ENCODE measurements at regions not wholly inside any gene's neighbourhood (a gene's known extent, or its start where the extent isn't known, plus 50 kb on each side); places are given as distances from the start of the nearest gene placed in this dataset.
"Not testable (repeated sequence)": the region's sequence is repeated elsewhere in the genome, so short reads cannot be mapped to it uniquely, and the experiment has no call there.

DNA sequence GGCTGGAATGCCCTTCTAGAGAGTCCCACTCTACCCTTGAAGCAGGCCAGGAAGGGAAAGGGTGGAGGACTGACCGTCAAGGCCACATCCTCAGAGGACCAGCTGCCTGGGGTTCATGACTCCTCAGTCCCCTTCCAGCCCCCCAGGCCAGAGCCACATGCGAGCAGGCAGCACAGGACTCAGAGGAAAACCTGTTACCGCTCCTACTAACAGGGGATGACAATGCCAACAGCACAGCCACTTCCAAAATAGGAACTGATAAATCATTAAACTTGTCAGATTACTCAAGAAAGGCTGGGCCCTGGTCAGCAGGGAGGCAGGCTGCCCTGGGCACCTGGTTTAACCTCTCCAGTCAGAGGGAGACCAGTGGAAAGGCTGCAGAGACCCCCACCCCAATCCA lies 206.2 kb upstream of the SDK2 start:
- H3K4me1 Mint-ChIP-seq = peaks cover 3% of the 10 kb centered on the region
- ChIA-PET CTCF (no interaction called here), POLR2A (no interaction called here)
- H3K27me3 Mint-ChIP-seq = no peaks in the 10 kb centered on the region
- H3K4me3 Mint-ChIP-seq = no peak overlapping the region
- peaks cover 3% of the 10 kb centered on the region for H3K9me3 Mint-ChIP-seq
- no peak overlapping the region for H3K27ac Mint-ChIP-seq
- no peaks in the 10 kb centered on the region for H3K36me3 Mint-ChIP-seq (ENCODE audit: low read depth)
- DNase-seq = no peak

DNA sequence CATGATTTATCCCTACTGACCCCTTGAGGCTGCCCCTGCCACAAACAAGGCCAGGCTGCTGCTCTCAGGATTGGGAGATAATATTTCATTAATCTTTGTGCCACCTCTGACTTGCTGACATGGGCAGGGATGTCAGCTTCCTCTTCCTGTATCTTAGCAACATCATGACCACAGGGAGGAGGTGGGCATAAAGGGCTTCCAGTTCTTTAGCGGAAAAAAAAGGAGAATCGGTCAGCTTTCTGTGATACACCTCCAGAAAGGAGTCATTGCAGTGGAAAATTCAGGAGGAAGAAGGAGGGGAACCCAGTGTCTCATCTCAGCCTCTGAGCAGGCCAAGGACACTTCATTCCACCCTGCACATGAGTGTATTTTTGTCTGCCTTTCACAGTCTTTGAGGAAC lies 206.8 kb upstream of the SDK2 start:
- POLR2A ChIA-PET = no interaction called here
- no peak for DNase-seq
- H3K27me3 Mint-ChIP-seq = no peaks in the 10 kb centered on the region
- no peak overlapping the region for H3K4me3 Mint-ChIP-seq
- H3K36me3 Mint-ChIP-seq (ENCODE audit: low read depth) = no peaks in the 10 kb centered on the region
- peaks cover 3% of the 10 kb centered on the region for H3K9me3 Mint-ChIP-seq
- H3K27ac Mint-ChIP-seq = no peak overlapping the region
- H3K4me1 Mint-ChIP-seq = peaks cover 3% of the 10 kb centered on the region
- CTCF ChIA-PET = no interaction called here

DNA sequence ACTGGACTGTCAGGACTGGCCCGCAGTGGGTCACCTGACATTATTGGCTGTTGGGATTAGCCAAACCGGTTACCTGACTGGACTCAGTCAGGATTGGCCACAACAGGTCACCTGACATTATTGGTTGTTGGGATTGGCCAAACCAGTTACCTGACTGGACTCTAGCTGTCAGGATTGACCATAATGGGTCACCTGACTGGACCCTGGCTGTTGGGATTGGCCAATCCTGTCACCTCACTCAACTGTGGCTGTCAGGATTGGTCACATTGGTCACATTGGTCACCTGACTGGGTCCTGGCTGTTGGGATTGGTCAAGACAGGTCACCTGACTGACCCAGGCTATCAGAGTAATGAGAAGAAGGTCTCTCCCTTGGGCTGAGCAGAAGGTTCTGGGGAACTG lies 207.7 kb upstream of the SDK2 start:
- H3K9me3 Mint-ChIP-seq = peaks cover 3% of the 10 kb centered on the region
- peaks cover 3% of the 10 kb centered on the region for H3K4me1 Mint-ChIP-seq
- H3K27me3 Mint-ChIP-seq = no peaks in the 10 kb centered on the region
- no peak overlapping the region for H3K27ac Mint-ChIP-seq
- ChIA-PET CTCF (no interaction called here), POLR2A (no interaction called here)
- H3K4me3 Mint-ChIP-seq = no peak overlapping the region
- DNase-seq = no peak
- H3K36me3 Mint-ChIP-seq (ENCODE audit: low read depth) = no peaks in the 10 kb centered on the region

DNA sequence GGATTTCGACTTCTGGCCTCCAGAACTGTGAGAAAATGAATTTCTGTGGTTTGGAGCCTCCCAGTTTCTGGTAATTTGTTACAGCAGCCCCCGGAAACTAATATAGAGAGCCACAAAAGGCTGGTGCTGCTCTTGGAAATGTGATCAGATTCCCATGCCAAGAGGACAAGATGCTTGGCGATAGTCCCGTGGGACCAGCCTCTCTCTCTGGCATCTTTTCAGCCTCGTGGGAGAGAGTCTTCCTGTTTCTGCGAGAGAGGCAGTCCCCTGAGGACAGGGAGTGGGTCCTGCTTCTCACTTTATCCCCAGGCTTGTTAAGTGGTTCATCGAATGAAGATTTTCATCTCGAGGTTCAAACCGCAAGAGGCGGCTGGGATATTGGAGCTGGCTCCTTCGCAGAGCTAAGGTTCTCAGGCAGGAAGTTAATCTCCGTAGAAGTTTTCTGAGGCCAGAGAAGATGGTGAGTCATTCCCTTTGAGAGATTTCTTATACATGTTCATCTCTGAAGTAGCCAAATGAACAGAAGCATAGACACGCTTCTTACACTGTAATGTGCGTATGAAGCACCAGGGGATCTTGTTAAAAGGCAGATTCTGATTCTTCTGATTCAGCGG lies 211.6 kb upstream of the SDK2 start:
- H3K27me3 Mint-ChIP-seq = no peaks in the 10 kb centered on the region
- H3K36me3 Mint-ChIP-seq (ENCODE audit: low read depth) = no peaks in the 10 kb centered on the region
- no peak overlapping the region for H3K27ac Mint-ChIP-seq
- H3K9me3 Mint-ChIP-seq = peaks cover 3% of the 10 kb centered on the region
- CTCF ChIA-PET = no interaction called here
- H3K4me3 Mint-ChIP-seq = no peak overlapping the region
- peaks cover 2% of the 10 kb centered on the region for H3K4me1 Mint-ChIP-seq
- DNase-seq = no peak
- POLR2A ChIA-PET = no interaction called here

DNA sequence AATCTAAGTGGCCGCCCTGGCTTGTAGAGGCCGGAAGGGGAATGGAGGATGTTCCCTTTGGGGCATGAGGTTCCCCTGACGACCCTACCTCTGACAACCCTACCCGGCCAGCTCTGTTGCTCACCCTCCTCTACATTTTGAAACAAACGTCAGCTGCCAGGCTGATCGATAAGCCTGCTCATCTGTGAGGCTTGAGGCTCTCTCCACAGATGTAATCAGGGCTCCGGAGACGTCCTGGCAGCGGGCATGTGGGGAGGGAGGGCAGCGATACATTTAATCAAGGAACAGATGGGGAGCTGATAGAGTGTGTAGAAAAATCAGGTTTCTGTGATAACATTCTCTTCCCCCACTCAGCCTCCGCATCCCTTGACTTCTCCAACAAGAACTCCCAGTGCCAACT lies 212.3 kb upstream of the SDK2 start:
- CTCF ChIA-PET = no interaction called here
- Mint-ChIP-seq H3K9me3 (peaks cover 3% of the 10 kb centered on the region), H3K27ac (no peak overlapping the region), H3K4me3 (no peak overlapping the region), H3K27me3 (no peaks in the 10 kb centered on the region), H3K36me3 (ENCODE audit: low read depth) (no peaks in the 10 kb centered on the region), H3K4me1 (no peaks in the 10 kb centered on the region)
- POLR2A ChIA-PET = no interaction called here
- DNase-seq = no peak

DNA sequence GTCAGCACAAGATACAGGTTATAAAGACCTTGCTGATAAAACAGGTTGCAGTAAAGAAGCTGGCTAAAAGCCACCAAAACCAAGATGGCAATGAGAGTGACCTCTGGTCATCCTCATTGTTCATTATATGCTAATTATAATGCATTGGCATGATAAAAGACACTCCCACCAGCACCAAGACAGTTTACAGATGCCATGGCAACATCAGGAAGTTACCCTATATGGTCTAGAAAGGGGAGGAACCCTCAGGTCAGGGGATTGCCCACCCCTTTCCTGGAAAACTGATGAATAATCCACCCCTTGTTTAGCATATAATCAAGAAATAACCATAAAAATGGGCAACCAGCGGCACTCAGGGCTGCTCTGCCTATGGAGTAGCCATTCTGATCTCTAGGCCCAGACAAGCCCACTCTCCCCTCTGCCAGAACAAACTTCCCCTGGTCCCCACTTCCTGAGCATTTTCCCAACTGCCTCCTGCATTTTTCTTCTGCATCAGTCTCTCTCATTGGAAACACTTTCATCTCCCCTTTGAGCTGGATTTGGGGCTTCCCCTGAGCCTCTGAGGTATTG lies 215.3 kb upstream of the SDK2 start:
- DNase-seq; H3K27ac Mint-ChIP-seq; H3K36me3 Mint-ChIP-seq (ENCODE audit: low read depth); POLR2A ChIA-PET; H3K27me3 Mint-ChIP-seq; H3K4me1 Mint-ChIP-seq; H3K4me3 Mint-ChIP-seq; H3K9me3 Mint-ChIP-seq; CTCF ChIA-PET: not testable (repeated sequence)

DNA sequence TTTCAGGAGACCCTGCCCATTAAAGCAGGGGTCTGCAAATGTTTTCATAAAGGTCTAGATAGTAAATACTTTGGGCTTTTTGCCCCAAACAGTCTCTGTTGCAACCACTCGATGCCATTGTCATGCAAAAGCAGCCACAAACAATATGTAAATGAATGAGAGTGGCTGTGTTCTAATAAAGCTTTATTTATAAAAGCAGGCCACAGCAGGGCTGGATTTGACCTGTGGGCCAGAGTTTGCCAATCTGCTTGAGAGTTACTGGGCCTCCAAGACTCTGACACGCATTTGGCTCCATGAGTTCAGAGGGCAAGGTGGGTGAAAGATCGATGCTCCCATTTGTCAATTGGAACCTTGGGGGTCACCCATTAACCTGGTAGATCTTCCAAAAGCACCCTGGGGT lies 217.3 kb upstream of the SDK2 start:
- Mint-ChIP-seq H3K36me3 (ENCODE audit: low read depth) (no peaks in the 10 kb centered on the region), H3K4me3 (no peak overlapping the region), H3K4me1 (no peaks in the 10 kb centered on the region), H3K9me3 (no peaks in the 10 kb centered on the region), H3K27me3 (no peaks in the 10 kb centered on the region), H3K27ac (no peak overlapping the region)
- DNase-seq = no peak
- CTCF ChIA-PET = no interaction called here
- POLR2A ChIA-PET = no interaction called here

DNA sequence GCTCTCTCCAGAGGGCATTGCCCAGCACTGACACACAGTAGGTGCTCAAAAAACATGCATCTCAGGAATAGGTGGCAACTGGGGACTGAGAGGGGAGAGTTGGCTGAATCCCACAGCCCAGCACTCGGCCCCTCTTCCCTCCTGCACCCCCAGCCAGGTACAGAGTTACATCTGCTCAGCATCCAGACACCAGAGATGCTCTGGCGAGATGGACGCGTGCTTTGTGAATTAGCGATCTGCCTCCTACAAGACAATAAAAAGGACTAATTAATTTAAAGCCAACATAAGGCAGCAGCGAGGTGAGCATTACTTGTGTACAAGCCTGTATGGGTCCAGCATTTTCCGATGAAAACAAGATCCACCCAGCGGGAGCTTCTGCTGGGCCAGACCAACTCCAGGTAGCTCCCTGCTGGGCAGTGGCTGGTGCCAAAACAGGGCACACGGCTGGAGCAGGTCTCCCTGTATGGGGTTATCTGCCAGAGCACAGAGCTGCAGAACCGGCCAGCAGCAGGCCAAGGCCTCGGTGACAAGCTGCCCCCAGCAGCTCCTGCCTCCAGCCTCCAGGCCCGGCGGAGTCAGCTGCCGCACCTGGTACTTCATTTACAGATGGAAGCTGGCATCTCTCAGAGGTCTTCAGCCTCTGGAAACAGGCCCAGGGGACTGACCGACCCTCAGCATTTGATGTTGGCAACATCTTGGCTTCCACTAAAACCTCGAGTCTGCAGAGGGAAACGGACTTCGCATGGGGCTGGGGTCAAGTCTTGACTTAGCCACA lies 219.7 kb upstream of the SDK2 start:
- Mint-ChIP-seq H3K36me3 (ENCODE audit: low read depth) (no peaks in the 10 kb centered on the region), H3K4me3 (no peak overlapping the region), H3K27ac (no peak overlapping the region), H3K9me3 (no peaks in the 10 kb centered on the region), H3K27me3 (no peaks in the 10 kb centered on the region), H3K4me1 (no peaks in the 10 kb centered on the region)
- ChIA-PET CTCF (no interaction called here), POLR2A (no interaction called here)
- no peak for DNase-seq

DNA sequence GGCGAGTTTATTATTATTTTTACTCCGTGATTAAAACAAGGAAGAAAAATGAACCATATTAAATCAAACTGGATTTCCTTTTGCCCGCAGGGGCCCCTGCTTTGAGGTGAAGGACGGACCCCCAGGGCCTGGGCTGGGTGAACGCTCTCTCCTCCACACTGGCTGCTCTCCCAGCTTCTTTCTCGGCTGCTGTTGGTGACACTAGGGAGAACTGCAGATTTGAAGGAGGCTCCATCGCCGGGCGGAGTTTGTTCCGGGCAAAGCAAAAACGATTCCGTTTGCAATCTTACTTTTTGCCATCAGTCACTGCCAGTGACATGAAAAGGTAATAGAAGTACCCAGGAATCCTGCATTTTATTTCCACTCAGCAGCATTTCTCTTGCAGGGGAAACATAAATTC lies 221.6 kb upstream of the SDK2 start:
- Mint-ChIP-seq H3K27ac (no peak overlapping the region), H3K4me1 (no peaks in the 10 kb centered on the region), H3K27me3 (no peaks in the 10 kb centered on the region), H3K9me3 (no peaks in the 10 kb centered on the region), H3K36me3 (ENCODE audit: low read depth) (no peaks in the 10 kb centered on the region), H3K4me3 (no peak overlapping the region)
- ChIA-PET CTCF (no interaction called here), POLR2A (no interaction called here)
- DNase-seq = no peak

DNA sequence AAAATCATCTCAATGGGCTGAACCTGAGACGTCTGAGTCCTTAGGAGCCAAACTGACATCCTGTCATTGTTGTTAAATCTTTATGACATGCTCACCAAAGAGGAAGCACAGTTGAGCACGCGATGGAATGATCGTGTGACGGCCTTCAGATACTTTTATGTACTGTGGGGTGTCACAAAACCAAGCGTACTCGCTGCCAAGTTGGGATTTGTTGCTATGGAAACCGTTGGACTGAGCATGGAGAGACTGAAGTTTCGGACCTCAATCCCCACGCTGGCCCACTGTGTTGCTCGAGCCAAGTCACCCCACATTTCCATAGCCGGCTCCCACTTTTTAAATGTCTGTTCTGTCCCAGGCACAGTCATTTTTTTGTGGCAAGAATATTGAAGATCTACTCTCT lies 222.8 kb upstream of the SDK2 start:
- H3K9me3 Mint-ChIP-seq = no peaks in the 10 kb centered on the region
- H3K27ac Mint-ChIP-seq = no peak overlapping the region
- H3K27me3 Mint-ChIP-seq = no peaks in the 10 kb centered on the region
- H3K4me1 Mint-ChIP-seq = no peaks in the 10 kb centered on the region
- DNase-seq = no peak
- H3K36me3 Mint-ChIP-seq (ENCODE audit: low read depth) = no peaks in the 10 kb centered on the region
- ChIA-PET POLR2A (no interaction called here), CTCF (no interaction called here)
- no peak overlapping the region for H3K4me3 Mint-ChIP-seq

DNA sequence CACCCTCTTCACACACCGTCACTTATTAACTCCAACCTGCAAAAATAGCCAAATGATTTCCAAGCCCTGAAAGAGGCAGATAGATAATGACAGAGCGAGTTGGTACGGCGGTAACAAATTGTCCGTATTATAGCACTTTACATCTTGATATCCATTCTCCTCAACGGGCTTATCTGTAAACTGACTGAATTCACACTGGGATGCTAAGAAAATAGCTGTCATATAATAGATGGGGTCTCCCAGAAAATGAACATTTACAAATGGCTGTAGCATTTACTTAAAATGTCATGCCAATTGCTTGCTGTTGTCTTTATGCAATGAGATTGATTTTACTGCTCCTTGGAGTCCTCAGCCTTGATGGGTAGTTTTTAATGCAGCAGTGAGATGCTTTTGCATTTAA lies 225.8 kb upstream of the SDK2 start:
- H3K27ac Mint-ChIP-seq = no peak overlapping the region
- no peaks in the 10 kb centered on the region for H3K36me3 Mint-ChIP-seq (ENCODE audit: low read depth)
- no peaks in the 10 kb centered on the region for H3K9me3 Mint-ChIP-seq
- ChIA-PET POLR2A (no interaction called here), CTCF (no interaction called here)
- no peak for DNase-seq
- H3K4me3 Mint-ChIP-seq = no peak overlapping the region
- no peaks in the 10 kb centered on the region for H3K27me3 Mint-ChIP-seq
- H3K4me1 Mint-ChIP-seq = no peaks in the 10 kb centered on the region

DNA sequence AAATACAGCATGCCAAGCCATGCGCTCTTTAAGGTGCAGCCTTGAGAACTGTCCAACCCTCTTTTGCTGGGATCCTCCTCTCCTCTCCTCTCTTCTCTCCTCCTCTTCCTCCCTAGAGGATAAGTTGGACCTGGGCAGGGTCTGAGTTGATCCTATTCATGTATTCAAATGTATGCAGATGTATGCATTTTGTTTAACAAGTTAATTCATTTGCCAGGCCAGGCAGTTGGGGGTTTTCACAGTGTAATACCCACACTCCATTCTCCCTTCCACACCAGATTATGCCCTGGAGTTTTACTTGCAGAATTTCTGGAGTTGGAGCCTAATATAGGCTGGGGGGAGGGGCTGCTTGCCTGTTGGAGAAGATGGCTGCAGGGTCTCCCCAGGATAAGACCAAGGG lies 226.2 kb upstream of the SDK2 start:
- no peaks in the 10 kb centered on the region for H3K4me1 Mint-ChIP-seq
- H3K4me3 Mint-ChIP-seq = no peak overlapping the region
- H3K27me3 Mint-ChIP-seq = no peaks in the 10 kb centered on the region
- DNase-seq = no peak
- H3K27ac Mint-ChIP-seq = no peak overlapping the region
- H3K36me3 Mint-ChIP-seq (ENCODE audit: low read depth) = no peaks in the 10 kb centered on the region
- CTCF ChIA-PET = no interaction called here
- POLR2A ChIA-PET = no interaction called here
- H3K9me3 Mint-ChIP-seq = no peaks in the 10 kb centered on the region

DNA sequence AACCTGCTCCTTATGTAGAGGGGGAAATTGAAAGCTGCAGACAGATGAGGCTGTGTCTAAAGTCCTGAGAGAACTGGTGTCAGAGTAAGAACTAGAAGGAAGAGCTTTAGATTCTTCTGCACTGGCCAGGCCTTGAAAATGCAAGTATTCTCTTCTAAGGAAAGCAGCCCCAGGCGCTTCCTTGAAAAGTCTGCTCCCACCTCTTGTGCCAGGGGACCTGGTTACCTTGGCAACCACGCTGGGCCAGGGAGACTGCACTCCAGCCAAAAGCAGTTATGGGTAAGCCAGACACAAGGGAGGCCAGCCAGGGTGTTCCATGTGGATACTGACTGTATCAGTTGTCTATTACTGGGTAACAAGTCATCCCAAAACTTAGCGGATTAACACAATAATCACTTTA lies 228.6 kb upstream of the SDK2 start:
- Mint-ChIP-seq H3K27ac (no peak overlapping the region), H3K36me3 (ENCODE audit: low read depth) (no peaks in the 10 kb centered on the region), H3K4me3 (no peak overlapping the region), H3K9me3 (no peaks in the 10 kb centered on the region), H3K27me3 (no peaks in the 10 kb centered on the region), H3K4me1 (no peaks in the 10 kb centered on the region)
- no peak for DNase-seq
- POLR2A ChIA-PET = no interaction called here
- CTCF ChIA-PET = no interaction called here

DNA sequence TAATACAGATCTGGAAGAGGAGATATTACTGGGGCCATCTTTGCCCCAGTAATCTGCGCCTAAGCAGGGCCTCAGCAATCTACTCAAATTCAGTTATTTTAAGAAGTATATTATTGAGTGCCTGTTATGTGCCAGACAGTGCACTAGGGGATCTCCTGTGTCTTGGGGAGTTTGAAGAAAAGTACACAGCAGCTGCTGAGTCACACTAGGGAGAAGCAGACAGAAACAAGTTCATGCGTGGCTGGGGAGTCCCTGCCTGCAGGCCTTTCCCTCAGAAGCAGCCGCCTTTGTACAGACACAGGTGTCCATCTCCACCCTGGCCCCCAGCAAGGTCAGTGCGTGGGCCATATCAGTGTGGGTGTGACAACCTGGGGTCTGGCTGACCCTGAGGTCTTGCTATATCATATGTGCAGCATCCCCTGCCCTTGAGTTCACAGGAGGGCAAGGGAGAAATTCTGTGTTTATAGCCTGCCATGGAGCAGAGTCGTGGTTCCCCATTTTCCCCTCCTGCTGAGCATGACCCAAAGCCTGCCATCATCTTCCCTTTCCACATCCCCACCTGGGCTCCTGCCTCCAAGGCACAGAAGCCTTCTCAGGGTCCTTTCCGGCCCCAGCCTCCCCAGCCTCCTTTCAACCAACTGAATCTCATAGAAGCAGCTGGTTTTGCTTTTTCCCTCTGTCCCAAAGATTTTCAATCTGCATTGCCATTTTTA lies 229.9 kb upstream of the SDK2 start:
- H3K4me1 Mint-ChIP-seq = no peaks in the 10 kb centered on the region
- no peak overlapping the region for H3K4me3 Mint-ChIP-seq
- DNase-seq = no peak
- ChIA-PET POLR2A (no interaction called here), CTCF (no interaction called here)
- H3K27ac Mint-ChIP-seq = no peak overlapping the region
- H3K36me3 Mint-ChIP-seq (ENCODE audit: low read depth) = no peaks in the 10 kb centered on the region
- H3K9me3 Mint-ChIP-seq = no peaks in the 10 kb centered on the region
- no peaks in the 10 kb centered on the region for H3K27me3 Mint-ChIP-seq
